Sigmoid colon (tissue), 4 donors: ENCODE measurements at regions not wholly inside any gene's neighbourhood (a gene's known extent, or its start where the extent isn't known, plus 50 kb on each side); places are given as distances from the start of the nearest gene placed in this dataset.
A peak's percentile ranks its signal among the peaks of the same experiment; 100 is the strongest.

Source experiments
- EP300 ChIP-seq, 4 donors: sonication (generic); formaldehyde crosslinking; IDR thresholded peaks; one replicate each; pipeline ENCODE4 v1.6.1; 2017; ENCODE audit warnings: antibody characterized with exemption in 4 of 4
- POLR2A ChIP-seq, 2 donors: fragments of 450-650 bp; IDR thresholded peaks; one replicate each; pipeline ENCODE4 v1.6.1; 2016; ENCODE audit warnings: antibody characterized with exemption in 2 of 2, mild to moderate bottlenecking in 2 of 2, moderate library complexity in 2 of 2
- POLR2AphosphoS5 ChIP-seq, 4 donors: sonication (generic); formaldehyde crosslinking; IDR thresholded peaks; one replicate each; pipeline ENCODE4 v1.6.1; 2017; ENCODE audit warnings: antibody characterized with exemption in 4 of 4
- TF ChIP-seq, protein P1 (sequence below), 4 experiments: fragments of 450-650 bp in 3 of 4; fragments of 200-600 bp in 1 of 4; IDR thresholded peaks; one replicate each; pipeline ENCODE4 v1.5.1; 2016 to 2019; ENCODE audit warnings: antibody characterized with exemption in 4 of 4, mild to moderate bottlenecking in 3 of 4, moderate library complexity in 2 of 4

- TF ChIP-seq, protein P1, sequence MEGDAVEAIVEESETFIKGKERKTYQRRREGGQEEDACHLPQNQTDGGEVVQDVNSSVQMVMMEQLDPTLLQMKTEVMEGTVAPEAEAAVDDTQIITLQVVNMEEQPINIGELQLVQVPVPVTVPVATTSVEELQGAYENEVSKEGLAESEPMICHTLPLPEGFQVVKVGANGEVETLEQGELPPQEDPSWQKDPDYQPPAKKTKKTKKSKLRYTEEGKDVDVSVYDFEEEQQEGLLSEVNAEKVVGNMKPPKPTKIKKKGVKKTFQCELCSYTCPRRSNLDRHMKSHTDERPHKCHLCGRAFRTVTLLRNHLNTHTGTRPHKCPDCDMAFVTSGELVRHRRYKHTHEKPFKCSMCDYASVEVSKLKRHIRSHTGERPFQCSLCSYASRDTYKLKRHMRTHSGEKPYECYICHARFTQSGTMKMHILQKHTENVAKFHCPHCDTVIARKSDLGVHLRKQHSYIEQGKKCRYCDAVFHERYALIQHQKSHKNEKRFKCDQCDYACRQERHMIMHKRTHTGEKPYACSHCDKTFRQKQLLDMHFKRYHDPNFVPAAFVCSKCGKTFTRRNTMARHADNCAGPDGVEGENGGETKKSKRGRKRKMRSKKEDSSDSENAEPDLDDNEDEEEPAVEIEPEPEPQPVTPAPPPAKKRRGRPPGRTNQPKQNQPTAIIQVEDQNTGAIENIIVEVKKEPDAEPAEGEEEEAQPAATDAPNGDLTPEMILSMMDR (IDR thresholded peaks at IDR 0.05) = peak in 1 of 4 experiments; percentile 22
- TF ChIP-seq POLR2A (IDR thresholded peaks at IDR 0.05) (no peak), POLR2AphosphoS5 (IDR thresholded peaks at IDR 0.05) (no peak), EP300 (IDR thresholded peaks at IDR 0.05) (no peak)
Measured at GRCh38 chr9:86614871-86615849, 260.9 kb upstream of the TUT7 start.
